ENCODE measurements at regions not wholly inside any gene's neighbourhood (a gene's known extent, or its start where the extent isn't known, plus 50 kb on each side); places are given as distances from the start of the nearest gene placed in this dataset.

DNA sequence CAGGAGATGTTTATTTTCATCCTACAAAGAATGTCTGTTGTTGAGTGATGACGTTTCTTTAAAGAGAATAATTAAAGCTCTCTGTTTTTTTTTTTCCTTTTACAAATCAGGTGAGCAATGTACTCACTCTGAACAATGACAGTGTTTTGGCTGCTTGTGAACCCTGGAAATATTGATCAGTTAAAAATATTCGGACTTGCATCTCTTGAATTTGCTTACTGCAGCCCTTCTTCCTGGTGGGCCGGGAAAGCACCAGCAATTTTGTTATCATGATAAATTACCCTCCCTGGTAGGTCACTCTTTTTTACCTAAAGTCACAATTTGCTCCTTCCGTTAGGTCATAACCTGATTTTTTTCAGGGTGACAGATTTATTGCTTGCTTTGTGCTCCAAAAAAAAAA is 72.3 kb upstream of the NR5A2 start:
- H3K4me3 ChIP-seq (ENCODE audit: control insufficient read depth, low read depth, low read length): no peak overlapping the region
- TF ChIP-seq, protein P1, sequence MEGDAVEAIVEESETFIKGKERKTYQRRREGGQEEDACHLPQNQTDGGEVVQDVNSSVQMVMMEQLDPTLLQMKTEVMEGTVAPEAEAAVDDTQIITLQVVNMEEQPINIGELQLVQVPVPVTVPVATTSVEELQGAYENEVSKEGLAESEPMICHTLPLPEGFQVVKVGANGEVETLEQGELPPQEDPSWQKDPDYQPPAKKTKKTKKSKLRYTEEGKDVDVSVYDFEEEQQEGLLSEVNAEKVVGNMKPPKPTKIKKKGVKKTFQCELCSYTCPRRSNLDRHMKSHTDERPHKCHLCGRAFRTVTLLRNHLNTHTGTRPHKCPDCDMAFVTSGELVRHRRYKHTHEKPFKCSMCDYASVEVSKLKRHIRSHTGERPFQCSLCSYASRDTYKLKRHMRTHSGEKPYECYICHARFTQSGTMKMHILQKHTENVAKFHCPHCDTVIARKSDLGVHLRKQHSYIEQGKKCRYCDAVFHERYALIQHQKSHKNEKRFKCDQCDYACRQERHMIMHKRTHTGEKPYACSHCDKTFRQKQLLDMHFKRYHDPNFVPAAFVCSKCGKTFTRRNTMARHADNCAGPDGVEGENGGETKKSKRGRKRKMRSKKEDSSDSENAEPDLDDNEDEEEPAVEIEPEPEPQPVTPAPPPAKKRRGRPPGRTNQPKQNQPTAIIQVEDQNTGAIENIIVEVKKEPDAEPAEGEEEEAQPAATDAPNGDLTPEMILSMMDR (conservative IDR thresholded peaks at IDR 0.05; ENCODE audit: control insufficient read depth, insufficient read depth, low read depth, low read length): no peak
- no peak for DNase-seq (ENCODE audit: low read depth)

DNA sequence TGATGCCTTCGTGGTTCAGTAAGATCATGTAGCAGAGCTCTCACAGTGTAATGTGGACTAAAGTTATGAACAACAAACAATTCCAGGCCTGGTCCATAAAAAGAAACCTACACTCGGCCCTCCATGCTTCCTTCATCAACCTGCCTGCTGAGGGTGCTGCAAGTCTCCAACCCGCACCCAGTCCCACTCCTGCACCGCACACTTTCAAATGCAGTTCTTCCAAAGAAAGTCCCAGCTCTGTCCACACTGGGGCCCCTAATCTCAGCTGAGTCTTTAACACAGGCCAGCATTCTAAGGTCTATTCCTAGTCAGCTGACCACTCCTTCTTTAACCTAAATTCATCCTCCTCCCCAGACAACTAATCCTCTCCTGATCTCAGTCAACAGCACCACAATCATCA is 71.5 kb upstream of the NR5A2 start:
- DNase-seq (ENCODE audit: low read depth): no peak
- no peak overlapping the region for H3K4me3 ChIP-seq (ENCODE audit: control insufficient read depth, low read depth, low read length)
- TF ChIP-seq, protein P1 (conservative IDR thresholded peaks at IDR 0.05; ENCODE audit: control insufficient read depth, insufficient read depth, low read depth, low read length): no peak

DNA sequence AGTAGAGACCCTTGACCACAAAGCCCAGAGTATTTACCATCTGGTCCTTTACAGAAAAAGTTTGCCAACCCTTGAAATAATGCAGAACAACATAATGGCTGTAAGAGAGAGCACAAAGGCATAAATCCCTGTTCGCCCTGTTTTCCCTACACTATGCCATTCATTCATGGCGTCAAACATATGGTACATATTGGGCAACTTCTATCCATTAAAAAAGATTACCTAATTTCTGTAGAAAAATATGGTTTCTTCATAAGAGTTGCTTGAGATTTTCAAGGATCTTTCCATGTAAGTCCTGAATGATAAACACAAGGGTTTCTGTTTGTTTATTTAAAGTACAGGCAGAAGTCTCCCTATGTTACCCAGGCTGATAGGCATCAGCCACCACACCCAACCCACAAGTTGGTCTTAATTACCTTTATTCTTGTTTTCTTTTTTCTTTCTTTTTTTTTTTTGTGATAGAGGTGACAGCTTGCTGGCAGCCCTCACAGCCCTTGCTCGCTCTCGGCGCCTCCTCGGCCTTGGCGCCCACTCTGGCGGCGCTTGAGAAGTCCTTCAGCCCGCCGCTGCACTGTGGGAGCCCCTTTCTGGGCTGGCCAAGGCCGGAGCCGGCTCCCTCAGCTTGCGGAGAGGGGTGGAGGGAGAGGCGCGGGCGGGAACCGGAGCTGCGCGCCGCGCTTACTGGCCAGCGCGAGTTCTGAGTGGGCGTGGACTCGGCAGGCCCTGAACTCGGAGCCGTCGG is 68.3 kb upstream of the NR5A2 start:
- DNase-seq (ENCODE audit: low read depth): no peak
- TF ChIP-seq, protein P1 (conservative IDR thresholded peaks at IDR 0.05; ENCODE audit: control insufficient read depth, insufficient read depth, low read depth, low read length): no peak
- H3K4me3 ChIP-seq (ENCODE audit: control insufficient read depth, low read depth, low read length): no peak overlapping the region

DNA sequence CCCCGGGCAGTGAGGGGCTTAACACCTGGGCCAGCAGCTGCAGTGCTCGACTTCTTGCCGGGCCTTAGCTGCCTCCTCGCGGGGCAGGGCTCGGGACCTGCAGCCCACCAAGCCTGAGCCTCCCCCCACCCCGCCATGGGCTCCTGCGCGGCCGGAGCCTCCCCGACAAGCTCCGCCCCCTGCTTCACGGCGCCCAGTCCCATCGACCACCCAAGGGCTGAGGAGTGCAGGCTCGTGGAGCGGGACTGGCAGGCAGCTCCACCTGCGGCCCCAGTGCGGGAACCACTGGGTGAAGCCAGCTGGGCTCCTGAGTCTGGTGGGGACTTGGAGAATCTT is 67.8 kb upstream of the NR5A2 start:
- no peak for DNase-seq (ENCODE audit: low read depth)
- TF ChIP-seq, protein P1 (conservative IDR thresholded peaks at IDR 0.05; ENCODE audit: control insufficient read depth, insufficient read depth, low read depth, low read length): no peak
- no peak overlapping the region for H3K4me3 ChIP-seq (ENCODE audit: control insufficient read depth, low read depth, low read length)

DNA sequence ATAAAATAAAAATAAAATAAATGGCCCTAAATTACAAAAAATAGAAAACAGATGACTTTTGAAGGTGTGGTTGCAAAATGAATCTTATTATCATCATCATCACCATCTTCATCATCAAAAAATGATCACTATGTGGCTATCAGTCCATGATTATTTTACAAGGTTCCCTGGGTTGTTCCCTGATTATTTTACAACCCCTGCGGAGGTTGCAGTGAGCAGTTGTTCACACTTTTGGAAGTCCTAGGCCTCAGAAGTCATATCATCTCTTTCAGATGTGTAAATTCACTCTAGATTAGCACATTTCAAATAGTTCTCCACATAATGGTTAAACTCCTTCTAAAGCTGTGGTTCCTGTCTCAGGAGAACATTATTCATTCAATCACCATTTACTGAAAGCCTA is 57.4 kb upstream of the NR5A2 start:
- TF ChIP-seq, protein P1 (conservative IDR thresholded peaks at IDR 0.05; ENCODE audit: control insufficient read depth, insufficient read depth, low read depth, low read length): no peak
- DNase-seq (ENCODE audit: low read depth): no peak

DNA sequence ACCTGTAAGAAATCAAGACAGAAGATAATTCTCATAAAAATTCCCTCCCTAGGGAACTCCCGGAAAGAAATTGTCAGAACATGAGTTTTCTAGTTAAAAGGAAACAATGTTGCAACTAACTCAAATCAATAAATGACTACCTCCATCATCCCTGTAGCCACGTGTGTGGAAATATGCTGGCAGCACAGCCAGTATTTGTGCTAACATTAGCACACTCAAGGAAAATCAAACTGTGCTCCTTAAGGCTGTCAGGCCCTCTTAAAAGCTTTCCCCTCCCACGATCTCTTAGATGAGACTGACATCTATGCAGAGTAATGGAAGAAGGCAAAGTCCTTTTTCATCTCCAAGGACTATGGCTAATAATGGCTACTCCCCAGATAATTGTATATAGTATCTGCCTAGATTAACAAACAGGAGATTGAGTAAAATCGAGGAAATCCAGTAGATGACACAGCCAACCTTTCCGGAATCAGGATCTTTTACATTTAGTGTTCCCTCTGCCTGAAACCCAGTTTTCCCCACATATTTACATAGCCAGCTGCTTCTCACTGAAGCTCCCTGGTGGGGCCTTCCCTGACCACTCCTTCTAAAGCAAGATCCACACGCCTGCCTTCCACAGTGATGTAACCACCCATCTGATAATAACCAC is 50.9 kb upstream of the NR5A2 start:
- DNase-seq (ENCODE audit: low read depth): no peak
- TF ChIP-seq, protein P1 (conservative IDR thresholded peaks at IDR 0.05; ENCODE audit: control insufficient read depth, insufficient read depth, low read depth, low read length): no peak

More for the DNA sequence above, 57.4 kb upstream of the NR5A2 start:
- H3K4me3 ChIP-seq (ENCODE audit: control insufficient read depth, low read depth, low read length): no peak overlapping the region

More for the DNA sequence above, 50.9 kb upstream of the NR5A2 start:
- no peak overlapping the region for H3K4me3 ChIP-seq (ENCODE audit: control insufficient read depth, low read depth, low read length)

All from fibroblast of mammary gland (primary cell).